HepG2 (cell line): ENCODE measurements at regions not wholly inside any gene's neighbourhood (a gene's known extent, or its start where the extent isn't known, plus 50 kb on each side); places are given as distances from the start of the nearest gene placed in this dataset.

Source experiments
- CHD4 ChIP-seq: fragments of 200-600 bp; sonication (generic); IDR thresholded peaks from 2 replicates; pipeline ENCODE4 v1.7.0; 2017; ENCODE audit warnings: mild to moderate bottlenecking, low read length, borderline replicate concordance
- RBM22 ChIP-seq: fragments of 200-400 bp; formaldehyde crosslinking; optimal IDR thresholded peaks from 2 replicates; pipeline ENCODE3; 2017; ENCODE audit warnings: mild to moderate bottlenecking, low read length, moderate library complexity
- SALL1 ChIP-seq: sonication (generic); formaldehyde crosslinking; IDR thresholded peaks from 2 replicates; pipeline ENCODE4 v1.8.0; 2022; ENCODE audit warnings: mild to moderate bottlenecking, missing genetic modification reagents
- ZBTB3 ChIP-seq: sonication (generic); formaldehyde crosslinking; IDR thresholded peaks from 2 replicates; pipeline ENCODE4 v1.4.0; 2020; ENCODE audit warnings: low read depth, mild to moderate bottlenecking, moderate library complexity, missing genetic modification reagents, borderline replicate concordance
- ZNF207 ChIP-seq: fragments of 450-650 bp; IDR thresholded peaks from 2 replicates; pipeline ENCODE4 v1.6.1; 2016; ENCODE audit warnings: antibody characterized with exemption, borderline replicate concordance
- ZNF335 ChIP-seq: sonication (generic); formaldehyde crosslinking; IDR thresholded peaks from 2 replicates; pipeline ENCODE4 v1.4.0; 2020; ENCODE audit warnings: missing genetic modification reagents
- TF ChIP-seq, protein P1 (sequence below): fragments of 450-650 bp; IDR thresholded peaks from 2 replicates; pipeline ENCODE4 v1.6.1; 2017; ENCODE audit warnings: mild to moderate bottlenecking

- no peak for TF ChIP-seq CHD4
- TF ChIP-seq, protein P1, sequence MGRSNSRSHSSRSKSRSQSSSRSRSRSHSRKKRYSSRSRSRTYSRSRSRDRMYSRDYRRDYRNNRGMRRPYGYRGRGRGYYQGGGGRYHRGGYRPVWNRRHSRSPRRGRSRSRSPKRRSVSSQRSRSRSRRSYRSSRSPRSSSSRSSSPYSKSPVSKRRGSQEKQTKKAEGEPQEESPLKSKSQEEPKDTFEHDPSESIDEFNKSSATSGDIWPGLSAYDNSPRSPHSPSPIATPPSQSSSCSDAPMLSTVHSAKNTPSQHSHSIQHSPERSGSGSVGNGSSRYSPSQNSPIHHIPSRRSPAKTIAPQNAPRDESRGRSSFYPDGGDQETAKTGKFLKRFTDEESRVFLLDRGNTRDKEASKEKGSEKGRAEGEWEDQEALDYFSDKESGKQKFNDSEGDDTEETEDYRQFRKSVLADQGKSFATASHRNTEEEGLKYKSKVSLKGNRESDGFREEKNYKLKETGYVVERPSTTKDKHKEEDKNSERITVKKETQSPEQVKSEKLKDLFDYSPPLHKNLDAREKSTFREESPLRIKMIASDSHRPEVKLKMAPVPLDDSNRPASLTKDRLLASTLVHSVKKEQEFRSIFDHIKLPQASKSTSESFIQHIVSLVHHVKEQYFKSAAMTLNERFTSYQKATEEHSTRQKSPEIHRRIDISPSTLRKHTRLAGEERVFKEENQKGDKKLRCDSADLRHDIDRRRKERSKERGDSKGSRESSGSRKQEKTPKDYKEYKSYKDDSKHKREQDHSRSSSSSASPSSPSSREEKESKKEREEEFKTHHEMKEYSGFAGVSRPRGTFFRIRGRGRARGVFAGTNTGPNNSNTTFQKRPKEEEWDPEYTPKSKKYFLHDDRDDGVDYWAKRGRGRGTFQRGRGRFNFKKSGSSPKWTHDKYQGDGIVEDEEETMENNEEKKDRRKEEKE, result no peak
- TF ChIP-seq ZBTB3, result no peak
- no peak for TF ChIP-seq SALL1 (CRISPR knock-in tag)
- no peak for TF ChIP-seq ZNF207
- TF ChIP-seq ZNF335 (CRISPR knock-in tag), result no peak
- no peak for TF ChIP-seq RBM22
These were observed 216.0 kb upstream of the PRKD1 start for GRCh38 chr14:30143627-30144026.
